ENCODE measurements at regions not wholly inside any gene's neighbourhood (a gene's known extent, or its start where the extent isn't known, plus 50 kb on each side); places are given as distances from the start of the nearest gene placed in this dataset.

DNA sequence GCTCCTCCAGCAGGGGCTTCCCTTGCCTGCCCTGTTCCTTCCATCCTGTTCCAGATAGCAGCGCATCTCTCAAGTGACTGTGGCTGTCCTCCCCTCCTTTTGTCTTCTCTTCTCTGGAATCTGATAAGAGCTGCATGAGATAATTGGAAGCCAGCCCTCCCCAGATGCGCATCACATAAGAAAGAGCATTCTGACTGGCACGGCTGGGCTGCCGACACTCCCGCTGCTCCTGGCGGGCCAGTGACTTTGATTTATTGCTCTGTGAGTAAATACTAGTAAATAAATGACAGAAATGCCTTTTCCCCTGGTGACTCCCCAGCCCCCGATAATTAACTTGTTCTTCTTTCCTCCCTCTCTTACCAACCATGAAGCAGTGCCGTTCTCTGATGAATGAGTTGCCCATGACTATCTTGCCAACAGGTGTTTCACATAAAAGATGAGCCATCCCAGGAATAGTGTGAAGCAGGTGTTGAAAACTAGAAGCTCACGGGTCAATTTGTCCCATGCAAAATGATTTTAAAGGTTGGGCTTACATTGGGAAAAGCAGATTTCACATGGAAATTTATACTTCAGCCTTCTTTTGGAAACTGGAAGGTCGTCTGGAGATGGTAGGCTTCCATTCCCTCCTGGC lies 212.3 kb downstream of the ERCC6L2 start:
- no peak for DNase-seq

DNA sequence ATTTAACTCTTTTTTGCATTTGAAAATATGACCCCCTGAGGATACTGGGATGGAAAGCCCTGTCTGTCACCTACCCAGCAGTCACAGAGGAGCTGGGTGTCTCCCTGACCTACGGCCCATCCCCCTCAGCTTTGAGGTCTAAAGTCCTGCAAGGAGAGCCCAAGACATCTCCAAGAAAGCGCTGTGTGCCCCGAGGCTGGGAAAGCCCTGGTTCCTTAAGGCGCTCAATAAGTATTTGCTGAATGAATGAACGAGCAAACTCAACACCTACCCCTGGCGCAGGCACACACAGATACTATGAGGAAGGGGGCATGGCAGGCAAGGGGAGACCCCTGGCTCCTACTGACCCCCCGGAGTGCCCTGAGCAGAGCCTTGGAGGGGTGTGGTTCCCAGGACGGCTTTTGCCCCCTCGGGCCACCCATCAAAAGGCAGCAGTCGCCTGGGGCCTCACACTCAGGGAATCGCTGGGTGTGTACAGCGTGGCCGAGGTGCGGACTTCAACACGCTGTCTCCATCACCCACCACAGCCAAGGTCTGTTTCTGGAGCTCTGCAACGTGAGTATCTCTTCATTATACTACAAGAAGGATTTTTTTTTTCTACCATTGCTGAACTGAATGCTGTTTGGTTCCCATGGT lies 211.6 kb downstream of the ERCC6L2 start:
- no peak for DNase-seq

DNA sequence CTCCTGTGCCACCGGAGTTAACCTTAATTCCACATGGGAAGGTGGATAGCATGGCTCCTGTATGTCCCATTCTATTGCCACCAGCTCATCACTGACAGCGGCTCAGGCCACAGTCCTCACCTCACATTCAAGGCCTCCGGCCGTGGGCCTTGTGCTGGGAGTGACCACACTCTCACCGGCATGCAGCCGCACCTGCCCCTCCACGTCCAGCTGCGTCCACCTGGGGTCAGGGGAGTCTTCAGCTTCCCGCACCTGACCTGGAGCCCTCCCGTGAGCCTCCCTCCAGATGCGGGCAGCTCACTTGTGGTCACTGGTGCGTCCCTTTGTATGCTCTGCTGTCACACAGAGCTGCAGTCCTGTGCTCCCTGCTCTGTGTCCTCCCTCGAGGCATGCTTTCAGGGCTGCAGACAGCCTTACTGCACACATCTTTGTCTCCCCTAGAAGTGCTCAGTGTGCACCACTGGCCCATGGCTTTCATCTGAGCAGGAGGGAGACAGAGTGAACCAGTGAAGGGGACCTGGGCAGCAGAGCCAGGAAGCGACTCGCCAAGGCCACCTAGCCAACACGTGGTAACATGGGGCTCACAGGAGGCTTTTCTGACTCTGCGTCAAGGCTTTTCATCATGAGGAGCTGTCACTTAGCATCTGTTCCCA lies 210.1 kb downstream of the ERCC6L2 start:
- no peak for DNase-seq

DNA sequence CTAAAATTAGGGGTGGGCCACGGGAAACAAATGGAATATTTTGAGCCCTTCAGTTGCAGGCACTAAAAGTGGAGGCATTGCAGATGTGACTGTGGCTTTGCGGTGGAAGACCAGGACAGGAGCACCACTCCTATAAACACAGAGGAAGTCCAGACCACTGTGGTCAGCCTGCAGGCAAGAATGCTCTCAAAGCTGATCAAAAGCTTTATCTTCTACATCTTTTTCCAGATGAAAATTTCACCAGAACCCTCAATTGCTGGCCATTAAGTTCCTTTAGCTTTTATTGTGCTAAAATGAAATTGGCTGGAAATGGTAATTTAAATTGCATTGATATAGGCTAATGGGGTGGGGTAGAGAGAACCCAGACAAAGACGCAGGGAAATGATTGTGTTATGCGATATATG lies 208.8 kb downstream of the ERCC6L2 start:
- DNase-seq: no peak

DNA sequence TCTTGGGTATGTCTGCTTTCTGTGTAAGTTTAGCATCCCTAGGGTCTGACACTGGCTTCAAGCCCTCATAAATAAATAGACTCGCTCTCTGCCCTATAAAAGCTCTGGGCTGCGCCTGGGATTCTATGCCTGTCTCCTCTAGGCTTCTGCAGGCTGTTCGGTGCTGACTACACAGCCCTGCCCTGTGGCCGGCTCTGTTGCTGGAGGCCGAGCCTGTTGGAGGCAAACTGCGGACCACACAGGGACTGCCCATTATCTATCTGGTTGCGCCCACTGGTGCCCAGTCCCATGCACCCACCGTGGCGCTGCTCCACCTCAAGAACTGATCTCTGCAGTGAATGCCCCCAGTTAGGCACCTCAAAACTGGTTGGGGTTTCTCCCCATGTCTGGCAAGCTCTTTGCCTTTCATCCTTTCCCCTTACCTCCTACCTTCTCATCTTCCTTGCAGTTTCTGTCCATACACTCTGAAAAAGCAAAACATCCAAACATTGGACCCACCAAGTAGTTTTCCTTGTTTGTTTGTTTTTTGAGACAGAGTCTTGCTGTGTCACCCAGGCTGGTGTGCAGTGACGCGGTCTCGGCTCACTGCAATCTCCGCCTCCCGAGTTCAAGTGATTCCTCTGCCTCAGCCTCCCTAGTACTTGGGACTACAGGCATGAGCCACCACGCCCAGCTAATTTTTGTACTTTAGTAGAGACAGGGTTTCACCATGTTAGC lies 207.2 kb downstream of the ERCC6L2 start:
- no peak for DNase-seq

DNA sequence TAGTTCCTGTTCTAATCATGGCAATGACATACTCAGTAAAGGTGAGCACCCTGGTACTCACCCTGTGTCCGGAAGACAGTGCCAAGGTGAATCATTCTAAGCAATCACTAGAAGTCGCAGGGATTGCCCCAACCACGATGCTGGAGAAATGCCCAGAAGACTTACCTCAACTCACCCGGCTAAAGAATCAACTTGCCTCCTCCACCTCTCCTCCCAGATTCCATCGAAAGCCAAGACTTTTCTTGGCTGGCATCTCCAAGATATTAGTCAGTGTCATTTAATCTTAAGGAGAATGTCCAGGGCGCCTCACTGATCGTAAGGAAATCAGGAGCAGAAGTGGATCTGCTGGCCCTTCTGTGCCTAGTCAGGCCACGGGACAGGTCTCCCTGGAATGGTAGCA lies 204.9 kb downstream of the ERCC6L2 start:
- DNase-seq: no peak

DNA sequence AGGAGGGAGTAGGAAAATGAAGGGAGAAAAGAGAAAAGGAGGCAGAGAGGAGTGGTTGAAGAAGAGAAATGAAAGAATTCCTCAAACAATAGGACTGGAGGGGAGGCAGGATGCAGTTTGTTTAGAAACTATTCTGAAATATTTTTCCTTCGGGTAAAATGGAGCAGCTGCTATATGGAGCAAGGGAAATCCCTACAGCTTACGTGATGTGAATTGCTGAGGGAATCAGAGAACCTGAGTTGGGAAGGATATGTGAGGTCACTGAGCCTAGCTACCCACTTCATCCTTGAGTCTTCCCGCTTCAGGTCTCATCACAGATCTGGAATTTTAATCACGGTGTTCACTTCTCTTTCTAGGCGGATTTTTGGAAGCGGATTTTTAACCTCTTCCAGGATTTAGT lies 204.3 kb downstream of the ERCC6L2 start:
- no peak for DNase-seq

DNA sequence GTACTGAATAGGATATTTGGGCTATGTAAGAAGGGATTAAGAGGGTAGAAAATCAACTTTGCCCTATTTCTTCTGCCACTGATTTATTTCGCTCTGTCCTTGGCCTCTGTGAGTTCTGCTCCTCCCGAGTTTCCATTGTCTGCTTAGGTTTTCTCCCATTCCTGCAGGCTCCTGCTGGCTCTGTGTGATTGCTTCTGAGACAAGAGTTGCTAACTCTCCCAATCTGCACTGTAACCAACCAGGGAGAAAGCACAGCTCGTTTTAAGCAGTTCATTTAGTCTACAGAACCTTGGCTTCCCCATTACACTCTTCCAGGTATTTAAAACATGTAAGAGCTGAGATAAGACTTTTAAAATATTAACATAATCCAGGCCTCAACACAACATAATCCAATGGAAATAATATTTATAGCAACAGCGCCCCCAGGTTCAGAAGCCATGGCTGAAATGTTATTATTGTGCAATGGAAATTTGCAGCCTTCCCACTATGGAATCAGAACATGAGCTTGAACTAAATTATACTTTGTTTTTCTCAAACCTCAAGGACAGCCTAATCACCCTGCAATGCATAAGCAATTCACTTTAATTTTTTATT lies 203.5 kb downstream of the ERCC6L2 start:
- no peak for DNase-seq

DNA sequence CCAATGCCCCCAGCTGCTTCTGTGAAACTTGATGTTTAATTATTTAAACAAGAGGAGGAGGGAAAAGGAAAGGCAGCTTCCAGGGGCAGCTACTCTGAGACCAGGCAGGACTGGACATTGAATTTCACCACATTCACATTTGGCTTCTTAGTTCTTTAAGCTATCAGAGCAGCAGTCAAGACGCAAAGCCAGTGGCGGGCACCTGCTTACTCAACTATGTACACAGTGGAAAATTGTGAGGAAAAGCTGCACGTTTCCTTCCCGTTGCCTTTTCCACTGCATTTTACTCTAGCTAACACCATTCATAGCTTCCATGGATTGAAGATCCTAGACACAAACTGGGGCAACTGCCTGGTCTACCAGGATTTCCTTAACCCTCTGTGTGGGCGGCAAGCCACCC lies 200.3 kb downstream of the ERCC6L2 start:
- DNase-seq: no peak

DNA sequence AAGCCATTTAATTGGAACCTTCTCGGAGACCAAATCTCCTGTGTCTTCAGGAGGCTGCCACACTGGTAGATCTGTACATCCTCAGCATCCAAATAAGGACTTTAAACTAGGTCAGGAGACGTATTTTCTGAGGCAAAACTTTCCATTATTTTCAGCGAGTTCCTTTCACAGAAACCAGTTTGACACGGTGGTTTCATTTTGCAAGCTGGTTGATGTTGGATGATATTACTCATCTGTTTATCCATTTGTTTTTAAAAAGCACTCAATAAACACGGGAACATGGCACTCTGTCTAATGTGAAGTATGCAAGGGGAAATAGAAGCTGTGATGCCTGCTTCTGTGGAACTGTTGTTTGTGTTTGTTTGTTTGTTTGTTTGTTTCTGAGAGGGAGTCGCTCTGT lies 199.6 kb downstream of the ERCC6L2 start:
- no peak for DNase-seq

DNA sequence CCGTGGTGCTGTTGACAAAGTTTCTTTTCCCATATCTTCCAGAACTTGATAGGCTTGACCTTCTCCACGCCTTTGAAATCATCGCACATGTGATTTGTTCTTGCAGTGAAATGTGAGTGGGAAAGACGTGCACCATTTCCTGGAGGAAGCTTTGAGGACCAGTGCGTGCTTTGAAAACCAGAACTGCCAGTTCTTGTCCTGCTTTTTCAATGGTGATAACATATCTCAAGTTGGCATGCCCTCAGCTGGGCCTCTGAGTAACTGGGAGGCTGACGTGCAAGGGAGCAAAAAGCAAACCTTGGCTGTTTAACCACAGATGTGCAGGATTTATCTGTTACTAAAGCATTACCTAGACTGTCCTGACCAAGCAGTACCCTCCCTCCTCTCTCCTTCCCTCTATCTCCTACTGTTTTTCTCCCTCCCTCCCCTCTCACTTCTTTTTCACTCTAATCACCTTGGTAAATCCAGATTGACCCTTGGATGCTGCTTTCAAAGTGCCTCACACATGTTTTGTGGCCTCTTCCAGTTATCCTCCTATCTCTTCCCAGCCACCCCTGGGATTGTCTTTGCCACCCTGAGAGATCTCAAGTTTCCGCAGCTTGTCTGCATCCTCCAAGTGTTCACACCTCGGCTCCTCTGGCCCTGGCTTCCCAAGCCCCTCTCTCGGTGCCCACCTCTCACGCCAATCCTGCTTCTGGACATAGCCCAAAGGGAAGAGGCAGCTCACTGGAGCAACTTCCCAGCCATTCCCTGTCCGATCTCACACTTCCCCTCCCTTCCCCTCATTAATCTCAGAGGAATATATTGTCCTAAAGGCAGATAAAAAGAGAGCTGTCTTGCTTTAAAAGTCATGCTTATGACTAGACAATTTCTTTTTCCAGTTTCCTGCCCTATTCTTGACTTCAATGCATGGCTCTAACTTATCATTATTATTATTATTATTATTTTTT lies 198.3 kb downstream of the ERCC6L2 start:
- DNase-seq: no peak

DNA sequence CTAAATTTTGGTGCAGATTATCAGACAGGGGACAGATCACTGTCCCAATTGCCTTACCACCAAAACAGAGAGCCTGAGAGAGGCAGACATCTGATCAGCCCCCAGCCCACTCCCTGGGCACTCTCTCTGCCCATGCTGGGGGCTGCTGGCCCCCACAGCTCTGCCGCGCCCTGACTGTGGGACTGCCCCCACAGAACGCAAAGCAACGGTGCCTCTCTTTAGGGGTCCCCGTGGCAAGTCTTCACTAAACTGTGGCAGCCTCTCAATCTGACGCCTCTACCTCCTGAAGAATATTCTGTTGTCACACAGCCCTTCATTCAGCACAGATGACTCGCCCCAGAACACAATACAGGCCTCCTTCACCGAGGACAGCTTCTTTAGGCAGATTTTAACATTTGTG lies 197.4 kb downstream of the ERCC6L2 start:
- DNase-seq: no peak

DNA sequence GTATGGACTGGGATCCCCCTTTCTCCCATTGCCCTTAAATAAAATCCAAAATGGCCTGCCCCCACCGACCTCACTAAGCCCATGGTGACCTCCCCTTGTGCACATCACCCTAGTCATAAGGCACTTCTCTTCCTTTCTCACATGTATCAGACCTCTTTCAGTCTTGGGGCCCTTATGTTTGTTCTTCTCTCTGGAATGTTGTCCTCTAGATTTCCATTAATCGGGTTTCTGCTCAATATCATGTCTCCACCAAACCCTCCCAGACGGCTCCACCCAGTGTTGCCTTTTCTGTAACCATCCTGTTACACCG lies 196.3 kb downstream of the ERCC6L2 start:
- no peak for DNase-seq

DNA sequence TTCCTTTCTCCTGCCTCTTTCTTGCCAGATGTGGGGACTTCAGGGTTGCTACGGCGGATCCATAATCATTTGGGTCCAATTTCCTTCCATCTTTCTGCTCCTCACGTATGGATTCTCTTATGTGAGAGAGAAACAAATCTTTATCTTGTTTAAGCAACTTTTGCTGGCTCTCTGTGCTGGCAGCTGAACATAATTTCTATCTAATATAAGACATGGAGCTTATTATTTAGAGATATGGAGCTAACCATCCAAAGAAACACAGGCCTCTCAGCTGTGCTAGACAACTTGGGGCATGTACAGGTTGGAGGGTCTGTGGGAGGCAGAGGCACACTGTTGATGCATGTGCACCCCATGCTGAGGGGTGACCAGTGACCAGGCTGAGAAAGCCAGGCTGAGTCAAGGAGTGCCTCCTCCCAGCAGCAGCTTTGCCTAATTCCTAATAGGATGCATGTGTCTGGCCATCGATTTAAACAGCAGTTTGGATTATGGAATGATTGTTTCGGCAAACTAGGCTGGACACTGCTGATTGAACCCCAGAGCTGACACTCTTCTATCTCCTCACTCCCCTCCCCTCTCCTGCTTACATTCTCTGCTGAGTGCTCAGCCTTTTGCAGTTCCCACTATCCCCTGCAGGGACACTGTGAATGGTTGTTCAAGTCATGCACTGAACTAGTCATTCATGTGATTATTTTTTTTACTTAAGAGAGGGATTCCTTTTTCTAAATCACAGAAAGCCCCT lies 195.8 kb downstream of the ERCC6L2 start:
- no peak for DNase-seq

DNA sequence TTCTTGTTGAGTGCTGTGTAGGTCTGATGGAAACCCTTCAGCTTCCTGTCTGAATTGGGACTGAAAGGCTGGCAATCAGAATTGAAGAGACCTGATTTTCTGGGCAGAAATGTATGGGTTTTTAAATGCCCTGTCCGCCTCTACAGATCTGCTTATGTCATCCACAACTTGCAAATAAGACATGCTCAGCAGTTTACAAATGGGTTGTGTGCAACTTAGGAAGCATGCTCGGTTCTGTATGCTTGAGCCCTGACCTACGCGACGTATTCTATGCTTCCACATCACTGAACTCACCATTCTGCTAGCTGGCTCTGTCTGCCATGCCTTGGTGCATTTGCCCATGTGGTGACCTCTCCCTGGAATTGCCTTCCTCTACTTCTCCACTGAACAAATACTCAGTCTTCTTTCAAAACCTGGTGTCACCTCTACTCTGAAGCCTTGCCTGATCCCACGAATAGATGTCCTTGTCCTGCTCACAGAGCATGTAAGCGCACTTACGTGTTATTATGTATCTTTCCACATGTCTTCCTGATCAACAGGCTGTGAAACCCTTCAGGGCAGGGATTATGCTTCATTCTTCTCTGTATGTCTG lies 194.2 kb downstream of the ERCC6L2 start:
- DNase-seq: no peak

DNA sequence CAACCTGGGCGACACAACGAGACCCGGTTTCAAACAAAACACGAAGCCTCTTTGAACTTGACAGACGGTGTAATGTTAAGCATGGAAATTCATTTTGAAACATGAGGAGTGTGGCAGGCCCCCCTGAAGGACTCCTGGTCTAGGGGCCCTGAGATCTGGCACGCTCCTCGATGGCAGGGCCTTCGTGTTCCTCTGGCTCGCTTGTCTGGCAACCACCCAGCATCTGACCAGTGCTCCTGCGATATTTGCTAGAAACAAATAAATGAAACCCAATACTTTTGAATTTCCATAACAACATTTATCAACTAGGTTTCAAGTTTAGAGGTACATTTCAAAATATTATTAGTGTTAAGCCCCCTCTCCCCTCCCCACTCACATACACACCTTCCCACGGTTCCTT lies 193.0 kb downstream of the ERCC6L2 start:
- DNase-seq: no peak

DNA sequence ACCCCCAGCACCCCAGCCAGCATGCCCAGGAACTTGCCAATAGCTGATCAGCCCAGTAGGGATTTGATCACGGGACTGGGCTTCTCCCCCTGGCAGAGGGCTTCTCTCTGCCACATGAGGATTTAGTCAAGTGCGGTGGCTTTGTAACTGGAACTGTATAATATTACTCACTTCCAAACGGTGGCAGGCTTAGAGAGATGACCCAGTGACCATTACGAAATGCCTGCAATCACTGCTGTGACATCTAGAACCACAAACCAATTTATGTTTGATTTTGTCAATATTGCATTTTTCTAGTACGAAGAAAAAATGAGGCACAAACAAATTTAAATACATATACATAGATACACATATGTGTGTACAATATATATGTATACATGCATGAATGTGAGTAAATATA lies 192.1 kb downstream of the ERCC6L2 start:
- DNase-seq: no peak

DNA sequence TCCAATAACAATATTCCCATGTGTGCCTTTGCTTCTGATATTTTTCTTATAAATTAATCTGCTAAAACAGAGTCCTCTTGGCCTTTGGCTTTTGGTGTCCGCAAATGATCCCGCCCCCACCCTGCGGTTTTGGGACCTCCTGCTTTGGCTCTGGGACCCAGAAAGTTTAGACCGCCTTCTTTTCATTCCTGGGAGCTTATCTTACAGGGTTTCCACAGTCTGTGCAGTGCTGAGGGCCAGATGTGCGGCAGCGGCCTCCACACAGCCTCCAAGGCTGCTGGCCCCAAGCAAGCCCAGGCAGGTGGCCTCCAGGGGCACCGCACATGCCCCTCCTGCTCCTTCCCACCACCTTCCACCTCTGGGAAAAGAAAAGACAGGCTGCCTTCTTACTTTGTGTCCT lies 191.5 kb downstream of the ERCC6L2 start:
- DNase-seq: no peak

DNA sequence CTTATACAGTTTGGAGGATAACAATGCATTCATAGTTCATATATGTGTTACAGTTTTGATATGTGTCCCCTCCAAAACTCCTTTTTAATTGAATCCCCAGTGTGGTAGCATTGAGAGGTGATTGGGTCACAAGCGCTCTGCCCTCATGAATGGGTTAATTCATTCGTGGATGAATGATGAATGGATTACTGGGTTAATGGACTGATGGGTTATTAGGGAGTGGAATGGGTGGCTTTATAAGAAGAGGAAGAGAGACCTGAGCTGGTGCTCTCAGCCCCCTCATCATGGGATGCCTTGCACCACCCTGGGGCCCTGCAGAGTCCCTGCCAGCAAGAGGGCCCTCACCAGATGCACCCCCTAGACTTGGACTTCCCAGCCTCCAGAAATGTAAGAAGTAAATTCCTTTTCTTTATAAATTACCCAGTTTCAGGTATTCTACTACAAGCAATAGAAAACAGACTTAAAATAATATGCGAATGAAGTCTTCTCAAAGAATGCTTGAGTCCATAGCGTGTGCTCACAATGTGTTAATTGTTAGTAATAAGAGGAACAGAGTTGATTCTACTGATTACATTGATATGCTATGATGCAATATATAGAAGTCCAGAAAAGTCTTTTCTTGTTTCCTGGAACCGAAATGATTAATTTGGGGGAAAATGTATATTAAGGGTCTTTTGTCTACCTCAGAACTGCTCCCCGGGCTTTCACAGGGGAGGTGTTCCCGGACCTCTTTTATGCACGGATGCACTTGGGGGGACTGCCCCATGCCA lies 190.2 kb downstream of the ERCC6L2 start:
- DNase-seq: no peak

DNA sequence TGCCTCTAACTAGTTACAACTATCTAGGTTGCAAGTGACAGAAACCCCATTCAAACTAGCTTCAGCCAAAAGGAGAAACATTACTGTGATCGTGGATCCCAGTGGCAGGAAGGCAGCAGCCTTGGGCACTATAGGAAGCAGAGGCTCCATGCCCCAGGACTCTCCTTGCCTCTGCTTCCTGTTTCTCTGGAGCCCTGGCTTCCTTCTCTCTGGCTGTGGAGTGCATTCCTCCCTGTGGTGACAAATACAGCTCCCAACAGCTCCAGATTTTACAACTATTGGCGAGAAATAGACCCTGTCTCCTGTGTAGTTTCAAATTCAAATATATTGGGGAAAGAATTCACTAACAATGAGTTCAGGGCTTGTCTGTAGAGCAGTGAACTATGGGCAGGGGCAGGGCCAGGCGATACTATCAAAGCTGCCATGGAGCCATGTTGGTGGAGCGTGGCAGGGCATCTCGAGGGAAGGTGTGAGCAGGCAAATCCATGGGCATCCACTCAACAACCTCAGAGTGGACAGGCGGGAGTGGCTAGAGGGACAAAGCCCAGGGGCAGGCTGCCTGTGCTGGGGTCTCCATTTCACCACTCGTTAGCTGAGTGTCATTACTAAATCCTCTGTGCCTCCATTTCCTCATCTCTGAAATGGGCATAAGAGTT lies 189.5 kb downstream of the ERCC6L2 start:
- no peak for DNase-seq

Data from occipital lobe (tissue), 1 donor.